Medulla oblongata (tissue), 1 donor: ENCODE measurements at regions not wholly inside any gene's neighbourhood (a gene's known extent, or its start where the extent isn't known, plus 50 kb on each side); places are given as distances from the start of the nearest gene placed in this dataset.

ENCODE experiments used
- DNase-seq: peaks from one replicate; pipeline ENCODE4 v3.0.0-alpha.2; 2015; ENCODE audit errors: extremely low spot score

DNA sequence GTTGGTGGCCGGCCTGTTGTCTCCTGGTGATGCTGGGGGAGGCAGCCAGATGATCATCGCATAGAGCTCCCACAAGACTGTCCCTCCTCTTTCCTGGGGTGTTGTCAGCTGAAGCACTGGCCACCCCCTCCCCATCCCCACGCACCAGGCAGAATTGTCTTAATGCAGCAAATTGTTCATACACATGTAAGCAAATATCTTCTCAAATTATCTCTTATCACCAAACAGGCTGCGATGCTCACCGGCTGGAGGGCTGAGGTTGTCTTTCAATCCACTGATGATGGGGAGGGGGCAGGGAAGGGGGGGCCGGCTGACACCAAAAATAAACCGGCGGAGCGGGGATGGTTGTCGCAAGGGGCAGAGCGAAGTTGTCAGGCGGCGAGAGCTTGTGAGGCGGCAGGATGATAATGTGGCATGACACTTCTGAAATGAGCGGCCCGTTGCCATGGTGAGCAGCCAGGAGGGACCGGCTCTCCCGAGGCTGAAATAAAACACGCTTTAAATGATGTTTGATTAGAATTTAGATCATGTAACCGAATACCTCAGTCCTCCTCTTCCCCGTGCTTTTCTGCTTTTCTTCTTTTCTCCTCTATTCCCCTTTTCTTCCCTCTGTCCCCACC, 59.8 kb downstream of the MRM1 start:
- DNase-seq: no peak

DNA sequence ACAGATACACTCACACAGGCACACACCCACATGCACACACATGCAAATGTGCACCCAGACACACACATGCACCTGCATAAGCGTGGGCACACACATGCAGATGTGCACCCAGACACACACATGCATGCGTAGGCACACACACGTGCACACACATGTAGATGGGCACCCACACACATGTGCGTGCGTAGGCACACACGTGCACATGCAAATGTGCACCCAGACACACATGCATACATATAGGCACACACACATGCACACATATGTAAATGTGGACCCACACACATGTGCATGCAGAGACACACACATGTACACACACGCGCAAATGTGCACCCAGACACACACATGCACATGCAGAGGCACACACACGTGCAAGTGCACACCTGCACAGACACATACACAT, 60.3 kb downstream of the MRM1 start:
- DNase-seq: no peak

- no peak for DNase-seq
Observed at GRCh38 chr17:36665417-36665816, 64.0 kb downstream of the MRM1 start.

DNA sequence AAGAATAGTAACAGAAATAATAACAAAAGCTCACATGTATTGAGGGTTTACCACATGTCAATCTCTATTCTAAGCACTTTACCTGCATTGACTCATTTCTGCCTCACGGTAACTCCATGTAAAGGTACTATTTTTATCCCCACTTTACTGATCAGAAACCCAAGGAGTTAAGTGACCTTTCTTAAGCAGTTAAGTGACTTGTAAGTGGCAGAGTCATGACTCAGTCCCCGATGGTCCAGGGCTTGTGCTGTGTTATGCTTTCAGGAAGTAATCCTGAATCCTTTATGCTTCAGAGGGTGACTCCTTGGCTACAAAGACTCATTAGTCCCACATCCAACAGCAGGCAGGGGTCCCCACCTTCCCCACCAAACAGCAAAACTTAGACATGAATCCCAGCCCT, 66.5 kb downstream of the MRM1 start:
- DNase-seq: no peak

DNA sequence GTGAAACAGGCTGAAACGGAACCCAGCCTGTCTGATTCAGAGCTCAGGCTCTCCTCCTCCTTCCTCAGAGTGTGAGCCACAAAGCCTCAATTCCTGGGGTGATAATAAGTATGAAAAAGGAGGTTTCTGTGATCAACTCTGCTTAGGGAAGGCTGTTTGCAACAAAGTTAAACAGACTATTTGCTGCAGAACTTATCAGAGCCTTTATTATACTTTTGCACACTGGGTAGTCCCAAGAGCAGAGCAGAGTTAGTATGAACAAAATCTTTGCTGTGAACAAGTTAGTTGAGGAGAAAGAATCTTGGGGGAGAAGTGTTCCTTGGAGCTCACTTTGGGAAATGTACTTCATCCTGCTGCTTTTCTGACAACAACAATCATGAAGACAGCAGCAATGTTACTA, 67.4 kb downstream of the MRM1 start:
- DNase-seq: no peak

GRCh38 chr17:36671144-36671543, 69.8 kb downstream of the MRM1 start:
- no peak for DNase-seq

DNA sequence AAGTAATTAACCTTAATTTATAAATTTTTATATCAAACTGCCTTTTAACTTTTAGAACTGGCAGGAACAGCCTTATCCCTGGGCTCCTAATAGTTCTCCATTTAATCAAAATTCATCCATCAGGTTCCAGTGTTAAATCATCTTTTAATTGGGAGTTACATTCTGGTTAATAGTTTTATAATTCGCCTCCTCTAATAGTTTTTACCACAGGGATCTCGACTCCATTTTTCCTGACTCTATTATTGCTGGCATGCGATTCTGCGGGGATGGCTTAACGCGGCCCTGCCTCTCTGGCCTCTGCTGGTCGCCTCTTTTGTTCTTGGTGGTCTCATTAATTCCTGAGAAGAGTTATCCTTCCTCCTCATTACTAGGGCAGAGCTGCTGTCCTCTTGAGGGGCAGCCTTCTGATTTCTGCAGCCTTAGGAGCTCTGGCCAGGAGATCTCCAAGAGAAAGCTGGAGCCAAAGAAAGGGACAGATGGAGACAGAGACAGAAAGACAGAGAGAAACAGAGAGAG, 71.1 kb downstream of the MRM1 start:
- DNase-seq: no peak

DNA sequence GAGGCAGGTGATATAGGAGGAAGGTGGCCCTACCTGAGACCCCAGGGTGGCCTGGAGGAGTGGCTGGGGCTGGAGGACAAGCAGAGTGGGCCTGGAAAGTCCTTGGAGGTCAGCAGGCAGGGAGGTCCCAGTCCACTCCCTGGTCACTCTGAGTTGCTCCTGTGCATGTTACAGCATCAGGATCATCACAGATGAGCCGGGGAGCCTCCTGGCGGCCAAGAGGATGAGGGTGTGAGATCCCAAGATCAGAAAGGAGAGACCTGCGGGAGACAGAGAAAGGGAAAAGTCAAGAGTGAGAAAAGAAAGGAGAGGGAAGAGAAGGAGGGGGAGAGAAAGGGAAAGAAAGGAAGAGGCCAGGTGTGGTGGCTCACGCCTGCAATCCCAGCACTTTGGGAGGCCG, 71.7 kb downstream of the MRM1 start:
- DNase-seq: no peak

- no peak for DNase-seq
Observed at GRCh38 chr17:36673637-36674277, 72.4 kb downstream of the MRM1 start.

- DNase-seq: no peak
Observed at GRCh38 chr17:36674278-36674650, 72.9 kb downstream of the MRM1 start.

- no peak for DNase-seq
Observed at GRCh38 chr17:36675250-36675649, 73.9 kb downstream of the MRM1 start.

GRCh38 chr17:36675786-36676185, 74.4 kb downstream of the MRM1 start:
- DNase-seq: no peak

DNA sequence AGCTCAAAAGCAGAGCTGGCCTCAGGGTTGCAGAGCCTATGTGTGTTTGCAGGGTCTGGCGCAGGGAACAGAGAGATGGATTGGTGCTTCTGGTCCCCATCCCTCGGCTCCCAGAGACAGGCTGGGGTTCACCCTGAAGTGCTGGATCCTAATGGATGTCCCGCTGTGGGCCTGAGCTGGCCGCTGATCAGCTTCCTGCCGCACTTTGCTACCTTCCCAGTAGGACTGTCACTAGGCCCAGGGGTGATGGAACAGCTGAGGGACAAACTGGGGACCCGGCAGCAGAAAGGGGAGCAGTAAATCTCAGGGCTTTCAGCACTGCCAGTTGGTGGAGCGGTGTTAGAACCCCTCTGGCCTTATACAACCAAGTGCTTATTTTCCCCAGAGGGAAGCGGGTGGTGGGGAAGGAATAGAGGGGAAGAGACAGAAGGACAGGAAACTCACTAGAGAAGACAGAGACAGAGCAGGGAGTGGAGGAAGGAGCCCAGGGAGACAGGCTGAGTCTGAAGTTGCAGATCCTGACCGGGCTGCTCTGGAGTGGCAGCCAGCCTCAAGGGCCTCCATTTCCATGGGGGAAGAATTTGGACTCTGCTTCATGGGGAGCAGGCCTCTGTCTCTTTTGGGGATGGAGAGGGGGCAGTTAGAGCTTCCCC, 78.6 kb downstream of the MRM1 start:
- DNase-seq: no peak

GRCh38 chr17:36680701-36681202, 79.4 kb downstream of the MRM1 start:
- DNase-seq: no peak

- no peak for DNase-seq
Observed at GRCh38 chr17:36682773-36683172, 81.4 kb downstream of the MRM1 start.

- no peak for DNase-seq
Observed at GRCh38 chr17:36683387-36683786, 82.0 kb downstream of the MRM1 start.

DNA sequence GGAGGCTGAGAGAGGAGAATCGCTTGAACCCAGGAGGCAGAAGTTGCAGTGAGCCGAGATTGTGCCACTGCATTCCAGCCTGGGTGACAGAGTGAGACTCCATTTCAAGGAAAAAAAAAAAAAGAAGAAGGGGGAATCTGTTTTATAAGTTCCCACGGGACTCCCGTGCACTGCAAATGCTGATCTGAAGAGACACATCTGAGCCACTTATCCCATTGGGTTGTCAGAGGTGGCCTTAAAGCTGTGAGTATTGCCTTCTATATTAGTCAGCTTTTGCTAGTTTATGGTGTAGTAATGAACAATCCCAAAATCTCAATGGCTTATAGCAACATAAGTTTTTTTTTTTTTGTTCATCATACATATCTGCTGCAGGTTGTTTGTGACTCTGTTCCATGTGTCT, 82.8 kb downstream of the MRM1 start:
- no peak for DNase-seq

DNA sequence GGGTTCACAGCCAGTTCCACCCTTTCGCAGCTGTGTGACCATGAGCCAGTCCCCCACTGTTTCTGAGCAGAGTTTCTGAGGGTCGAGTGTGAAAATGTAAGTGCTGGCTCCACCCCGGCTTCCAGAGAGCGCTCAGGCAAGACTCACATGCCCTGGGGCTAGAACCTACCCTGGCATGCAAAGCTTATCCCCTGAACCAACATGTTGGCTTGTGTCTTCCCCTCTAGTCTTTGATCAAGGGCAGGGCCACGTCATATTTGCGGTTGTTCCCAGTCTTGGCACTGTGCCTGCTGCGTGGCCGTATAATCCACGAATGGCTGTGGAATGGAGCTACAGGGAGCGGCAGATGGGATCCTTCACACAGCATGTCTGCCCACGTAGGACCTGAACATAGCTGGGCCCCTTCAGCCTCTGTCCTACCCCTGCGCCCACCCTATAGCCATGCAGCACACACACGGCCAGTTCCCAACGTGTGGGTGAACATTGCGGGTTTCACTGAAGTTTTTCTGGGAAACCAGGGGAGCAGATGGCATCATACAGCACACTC, 84.8 kb downstream of the MRM1 start:
- no peak for DNase-seq

DNA sequence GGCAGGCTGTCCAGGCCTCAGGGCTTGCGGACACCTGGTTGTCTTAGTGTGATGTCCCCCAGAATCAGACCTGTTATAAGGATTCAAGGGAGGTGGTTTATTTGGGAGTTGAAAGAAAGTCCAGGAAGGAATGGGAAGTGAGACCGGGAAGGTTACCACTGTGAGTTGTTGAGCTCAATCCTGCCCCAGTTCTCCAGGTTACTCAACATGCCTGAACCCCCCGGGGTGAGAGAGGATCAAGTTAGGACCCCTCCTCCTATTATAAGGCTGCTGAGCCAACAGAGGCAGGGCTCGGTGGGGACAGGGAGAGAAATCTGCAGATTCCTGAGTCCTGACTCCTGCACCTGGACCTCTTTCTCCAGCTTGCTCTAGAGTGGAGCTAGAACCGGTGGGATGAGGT, 86.4 kb downstream of the MRM1 start:
- no peak for DNase-seq

DNA sequence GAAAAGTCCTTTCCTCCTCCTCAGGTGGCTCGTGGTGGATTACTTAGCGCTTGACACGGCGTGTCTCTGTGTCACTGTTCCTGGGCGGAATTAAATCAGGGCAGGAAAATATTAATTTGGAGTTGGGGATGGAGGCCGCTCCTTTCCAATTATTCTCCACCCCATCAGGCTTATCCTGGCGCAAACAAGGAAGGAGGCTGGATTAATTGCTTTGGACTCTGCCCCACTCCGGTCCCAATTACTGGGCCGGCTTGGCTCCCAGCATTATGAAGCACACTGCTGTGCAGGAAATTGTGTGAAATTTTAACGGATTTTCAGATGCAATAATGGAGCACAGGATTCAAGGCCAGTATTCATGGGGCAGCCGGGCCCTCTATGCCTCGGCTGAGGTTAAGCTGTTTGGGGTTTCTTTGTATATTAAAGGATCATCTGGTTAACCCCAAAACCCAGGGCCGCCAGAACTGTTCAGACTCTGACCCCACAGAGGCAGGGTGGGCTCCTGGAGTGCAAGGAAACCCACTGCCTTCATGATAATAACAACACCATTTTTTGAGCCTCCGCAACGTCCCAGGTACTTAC, 87.8 kb downstream of the MRM1 start:
- no peak for DNase-seq

DNA sequence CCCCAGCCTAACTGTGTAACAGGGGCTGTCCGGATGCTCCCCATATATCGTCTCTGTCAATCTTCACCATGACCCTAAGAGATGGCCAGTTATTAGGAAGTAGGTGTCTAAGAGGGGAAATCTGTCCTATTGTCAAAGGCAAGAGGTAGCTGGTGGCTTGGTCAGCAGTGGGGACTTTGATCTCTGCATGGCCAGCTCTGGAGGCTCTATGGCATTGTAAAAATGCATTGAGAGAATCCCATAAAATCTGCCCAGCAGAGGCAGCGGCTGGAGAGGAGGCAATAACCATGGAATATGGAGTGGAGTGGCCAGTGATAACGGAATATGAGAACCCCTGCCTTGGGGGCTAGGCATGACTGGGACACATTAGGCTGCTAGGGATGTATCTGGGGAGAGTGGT, 88.8 kb downstream of the MRM1 start:
- DNase-seq: no peak

DNA sequence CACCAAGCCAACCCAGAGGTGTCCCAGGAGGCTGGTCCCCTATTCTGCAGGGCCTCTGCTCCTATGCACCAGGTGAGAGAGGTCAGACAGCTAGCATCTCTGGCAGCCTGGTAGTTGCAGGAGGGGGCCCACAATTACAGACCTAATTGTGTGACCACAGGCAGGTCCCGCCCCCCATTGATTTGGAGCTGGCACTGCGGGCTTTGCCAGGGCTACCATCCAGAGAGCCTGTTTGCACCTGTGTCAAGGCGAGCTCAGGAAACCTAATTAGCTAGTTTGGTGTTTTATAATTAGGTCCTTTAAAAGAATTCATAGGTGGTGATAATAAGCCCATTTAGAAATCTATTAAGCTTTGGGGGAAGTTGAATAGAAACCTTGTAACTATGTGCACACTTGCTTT, 90.2 kb downstream of the MRM1 start:
- no peak for DNase-seq
